ENCODE measurements at regions not wholly inside any gene's neighbourhood (a gene's known extent, or its start where the extent isn't known, plus 50 kb on each side); places are given as distances from the start of the nearest gene placed in this dataset.

- no peaks in the 10 kb centered on the region for H3K36me3 ChIP-seq (ENCODE audit: control insufficient read depth, insufficient read depth, low read length)
- 89% methylated on average over 1 to 3 of the region's 3 CpGs for WGBS, 2 experiments (ENCODE audit: insufficient coverage in 2 of 2)
- no peak overlapping the region for H3K27ac ChIP-seq (ENCODE audit: low read depth, low read length, severe bottlenecking)
- no peaks in the 10 kb centered on the region for H3K9me3 ChIP-seq (ENCODE audit: control insufficient read depth, low read length)
- no peaks in the 10 kb centered on the region for H3K4me1 ChIP-seq (ENCODE audit: control insufficient read depth, insufficient read depth, low read length, poor library complexity, severe bottlenecking)
- no peak overlapping the region for H3K4me3 ChIP-seq (ENCODE audit: extremely low read depth, insufficient read depth, low read length, poor library complexity, severe bottlenecking)
These were observed 615.5 kb upstream of the KLHL29 start for GRCh38 chr2:22769497-22769896.

GRCh38 chr2:22784566-22784965, 600.4 kb upstream of the KLHL29 start:
- H3K4me3 ChIP-seq (ENCODE audit: extremely low read depth, insufficient read depth, low read length, poor library complexity, severe bottlenecking), result no peak overlapping the region
- H3K9me3 ChIP-seq (ENCODE audit: control insufficient read depth, low read length), result no peaks in the 10 kb centered on the region
- H3K4me1 ChIP-seq (ENCODE audit: control insufficient read depth, insufficient read depth, low read length, poor library complexity, severe bottlenecking), result no peaks in the 10 kb centered on the region
- H3K36me3 ChIP-seq (ENCODE audit: control insufficient read depth, insufficient read depth, low read length), result no peaks in the 10 kb centered on the region
- 40 to 64% methylated on average over 1 to 3 of the region's 5 CpGs for WGBS, 2 experiments (ENCODE audit: insufficient coverage in 2 of 2)
- H3K27ac ChIP-seq (ENCODE audit: low read depth, low read length, severe bottlenecking), result no peak overlapping the region

GRCh38 chr2:22786817-22787216, 598.2 kb upstream of the KLHL29 start:
- H3K36me3 ChIP-seq (ENCODE audit: control insufficient read depth, insufficient read depth, low read length), result no peaks in the 10 kb centered on the region
- H3K27ac ChIP-seq (ENCODE audit: low read depth, low read length, severe bottlenecking), result no peak overlapping the region
- no peaks in the 10 kb centered on the region for H3K9me3 ChIP-seq (ENCODE audit: control insufficient read depth, low read length)
- H3K4me1 ChIP-seq (ENCODE audit: control insufficient read depth, insufficient read depth, low read length, poor library complexity, severe bottlenecking), result no peaks in the 10 kb centered on the region
- 90 to 100% methylated on average over 1 to 2 of the region's 2 CpGs for WGBS, 2 experiments (ENCODE audit: insufficient coverage in 2 of 2)
- no peak overlapping the region for H3K4me3 ChIP-seq (ENCODE audit: extremely low read depth, insufficient read depth, low read length, poor library complexity, severe bottlenecking)

- no CpG with 5 or more reads among the region's 1 CpG for WGBS, 2 experiments (ENCODE audit: insufficient coverage in 2 of 2)
These were observed 597.2 kb upstream of the KLHL29 start for GRCh38 chr2:22787745-22788144.

GRCh38 chr2:22788749-22789327, 596.1 kb upstream of the KLHL29 start:
- H3K36me3 ChIP-seq (ENCODE audit: control insufficient read depth, insufficient read depth, low read length), result no peaks in the 10 kb centered on the region
- no peaks in the 10 kb centered on the region for H3K4me1 ChIP-seq (ENCODE audit: control insufficient read depth, insufficient read depth, low read length, poor library complexity, severe bottlenecking)
- no peak overlapping the region for H3K27ac ChIP-seq (ENCODE audit: low read depth, low read length, severe bottlenecking)
- 57 to 86% methylated on average over 2 to 3 of the region's 7 CpGs for WGBS, 2 experiments (ENCODE audit: insufficient coverage in 2 of 2)
- no peak overlapping the region for H3K4me3 ChIP-seq (ENCODE audit: extremely low read depth, insufficient read depth, low read length, poor library complexity, severe bottlenecking)
- no peaks in the 10 kb centered on the region for H3K9me3 ChIP-seq (ENCODE audit: control insufficient read depth, low read length)

More at GRCh38 chr2:22787745-22788144, 597.2 kb upstream of the KLHL29 start:
- H3K4me1 ChIP-seq (ENCODE audit: control insufficient read depth, insufficient read depth, low read length, poor library complexity, severe bottlenecking), result no peaks in the 10 kb centered on the region
- no peaks in the 10 kb centered on the region for H3K36me3 ChIP-seq (ENCODE audit: control insufficient read depth, insufficient read depth, low read length)
- H3K4me3 ChIP-seq (ENCODE audit: extremely low read depth, insufficient read depth, low read length, poor library complexity, severe bottlenecking), result no peak overlapping the region
- no peak overlapping the region for H3K27ac ChIP-seq (ENCODE audit: low read depth, low read length, severe bottlenecking)
- H3K9me3 ChIP-seq (ENCODE audit: control insufficient read depth, low read length), result no peaks in the 10 kb centered on the region

- no peak overlapping the region for H3K27ac ChIP-seq (ENCODE audit: low read depth, low read length, severe bottlenecking)
- no peaks in the 10 kb centered on the region for H3K9me3 ChIP-seq (ENCODE audit: control insufficient read depth, low read length)
- peaks cover 3% of the 10 kb centered on the region for H3K4me1 ChIP-seq (ENCODE audit: control insufficient read depth, insufficient read depth, low read length, poor library complexity, severe bottlenecking)
- no peak overlapping the region for H3K4me3 ChIP-seq (ENCODE audit: extremely low read depth, insufficient read depth, low read length, poor library complexity, severe bottlenecking)
- WGBS, 2 experiments (ENCODE audit: insufficient coverage in 2 of 2), result 91% methylated on average over 1 of the region's 3 CpGs; no CpG with 5 or more reads in 1 of the 2 experiments
- no peaks in the 10 kb centered on the region for H3K36me3 ChIP-seq (ENCODE audit: control insufficient read depth, insufficient read depth, low read length)
These were observed 589.6 kb upstream of the KLHL29 start for GRCh38 chr2:22795287-22795866.

GRCh38 chr2:22798386-22798785, 586.6 kb upstream of the KLHL29 start:
- no peaks in the 10 kb centered on the region for H3K36me3 ChIP-seq (ENCODE audit: control insufficient read depth, insufficient read depth, low read length)
- no peaks in the 10 kb centered on the region for H3K9me3 ChIP-seq (ENCODE audit: control insufficient read depth, low read length)
- no peak overlapping the region for H3K27ac ChIP-seq (ENCODE audit: low read depth, low read length, severe bottlenecking)
- peaks cover 3% of the 10 kb centered on the region for H3K4me1 ChIP-seq (ENCODE audit: control insufficient read depth, insufficient read depth, low read length, poor library complexity, severe bottlenecking)
- WGBS, 2 experiments (ENCODE audit: insufficient coverage in 2 of 2), result no CpG with 5 or more reads among the region's 1 CpG
- H3K4me3 ChIP-seq (ENCODE audit: extremely low read depth, insufficient read depth, low read length, poor library complexity, severe bottlenecking), result no peak overlapping the region

GRCh38 chr2:22800412-22800811, 584.6 kb upstream of the KLHL29 start:
- H3K27ac ChIP-seq (ENCODE audit: low read depth, low read length, severe bottlenecking), result no peak overlapping the region
- H3K9me3 ChIP-seq (ENCODE audit: control insufficient read depth, low read length), result no peaks in the 10 kb centered on the region
- H3K4me3 ChIP-seq (ENCODE audit: extremely low read depth, insufficient read depth, low read length, poor library complexity, severe bottlenecking), result no peak overlapping the region
- no peaks in the 10 kb centered on the region for H3K4me1 ChIP-seq (ENCODE audit: control insufficient read depth, insufficient read depth, low read length, poor library complexity, severe bottlenecking)
- no peaks in the 10 kb centered on the region for H3K36me3 ChIP-seq (ENCODE audit: control insufficient read depth, insufficient read depth, low read length)
- 60 to 100% methylated on average over 1 of the region's 1 CpG for WGBS, 2 experiments (ENCODE audit: insufficient coverage in 2 of 2)

- H3K4me3 ChIP-seq (ENCODE audit: extremely low read depth, insufficient read depth, low read length, poor library complexity, severe bottlenecking), result no peak overlapping the region
- no peaks in the 10 kb centered on the region for H3K4me1 ChIP-seq (ENCODE audit: control insufficient read depth, insufficient read depth, low read length, poor library complexity, severe bottlenecking)
- no peak overlapping the region for H3K27ac ChIP-seq (ENCODE audit: low read depth, low read length, severe bottlenecking)
- peaks cover 1% of the 10 kb centered on the region for H3K9me3 ChIP-seq (ENCODE audit: control insufficient read depth, low read length)
- WGBS, 2 experiments (ENCODE audit: insufficient coverage in 2 of 2), result 88 to 92% methylated on average over 2 of the region's 3 CpGs
- H3K36me3 ChIP-seq (ENCODE audit: control insufficient read depth, insufficient read depth, low read length), result no peaks in the 10 kb centered on the region
These were observed 583.9 kb upstream of the KLHL29 start for GRCh38 chr2:22801071-22801470.

- no peak overlapping the region for H3K27ac ChIP-seq (ENCODE audit: low read depth, low read length, severe bottlenecking)
- WGBS, 2 experiments (ENCODE audit: insufficient coverage in 2 of 2), result 94 to 99% methylated on average over 5 of the region's 5 CpGs
- no peaks in the 10 kb centered on the region for H3K36me3 ChIP-seq (ENCODE audit: control insufficient read depth, insufficient read depth, low read length)
- H3K4me3 ChIP-seq (ENCODE audit: extremely low read depth, insufficient read depth, low read length, poor library complexity, severe bottlenecking), result no peak overlapping the region
- peaks cover 10% of the 10 kb centered on the region for H3K9me3 ChIP-seq (ENCODE audit: control insufficient read depth, low read length)
- H3K4me1 ChIP-seq (ENCODE audit: control insufficient read depth, insufficient read depth, low read length, poor library complexity, severe bottlenecking), result no peaks in the 10 kb centered on the region
These were observed 583.0 kb upstream of the KLHL29 start for GRCh38 chr2:22801970-22802369.

- no peak overlapping the region for H3K4me3 ChIP-seq (ENCODE audit: extremely low read depth, insufficient read depth, low read length, poor library complexity, severe bottlenecking)
- H3K4me1 ChIP-seq (ENCODE audit: control insufficient read depth, insufficient read depth, low read length, poor library complexity, severe bottlenecking), result no peaks in the 10 kb centered on the region
- H3K27ac ChIP-seq (ENCODE audit: low read depth, low read length, severe bottlenecking), result no peak overlapping the region
- H3K36me3 ChIP-seq (ENCODE audit: control insufficient read depth, insufficient read depth, low read length), result no peaks in the 10 kb centered on the region
- peaks cover 15% of the 10 kb centered on the region for H3K9me3 ChIP-seq (ENCODE audit: control insufficient read depth, low read length)
These were observed 577.1 kb upstream of the KLHL29 start for GRCh38 chr2:22807872-22808271.
